ENCODE measurements at regions not wholly inside any gene's neighbourhood (a gene's known extent, or its start where the extent isn't known, plus 50 kb on each side); places are given as distances from the start of the nearest gene placed in this dataset.

GRCh38 chr14:98928418-98928817 is 343.6 kb downstream of the BCL11B start:
- no peak for TF ChIP-seq POLR2A (IDR thresholded peaks at IDR 0.05)
- no peak for TF ChIP-seq CTCF (IDR thresholded peaks at IDR 0.05)
